HUES64 (cell line): ENCODE measurements at regions not wholly inside any gene's neighbourhood (a gene's known extent, or its start where the extent isn't known, plus 50 kb on each side); places are given as distances from the start of the nearest gene placed in this dataset.

Source experiments
- H3K27ac ChIP-seq: 2 replicates; pipeline ENCODE4 v1.7.0; 2013; ENCODE audit warnings: low read depth, low read length, inconsistent platforms
- H3K27me3 ChIP-seq: 2 replicates; pipeline ENCODE4 v1.6.1; 2013; ENCODE audit warnings: mild to moderate bottlenecking, low read length; ENCODE audit not compliant: insufficient read depth
- H3K36me3 ChIP-seq: 2 replicates; pipeline ENCODE4 v1.6.1; 2013; ENCODE audit warnings: mild to moderate bottlenecking, low read length; ENCODE audit not compliant: insufficient read depth
- H3K4me1 ChIP-seq: 2 replicates; pipeline ENCODE4 v1.6.1; 2013; ENCODE audit warnings: mild to moderate bottlenecking, low read length, moderate library complexity; ENCODE audit not compliant: insufficient read depth
- H3K4me3 ChIP-seq: 2 replicates; pipeline ENCODE4 v1.5.1; 2013; ENCODE audit warnings: mild to moderate bottlenecking, low read length, moderate library complexity
- H3K9ac ChIP-seq: 2 replicates; pipeline ENCODE4 v1.6.1; 2013; ENCODE audit warnings: mild to moderate bottlenecking, low read depth, low read length
- H3K9me3 ChIP-seq: 2 replicates; pipeline ENCODE4 v1.6.1; 2013; ENCODE audit warnings: low read depth, low read length; ENCODE audit not compliant: insufficient read depth
- WGBS: fragments of 150-250, 120-280 bp; methylation state at CpG from one replicate; pipeline ENCODE4 v1.1.7; 2013; ENCODE audit warnings: missing lambda C conversion rate; 5-methylcytosine and 5-hydroxymethylcytosine counted together

GRCh38 chr13:90197722-90198121 lies 1149.8 kb upstream of the MIR17HG start:
- Histone ChIP-seq H3K36me3 (no peaks in the 10 kb centered on the region), H3K27me3 (no peaks in the 10 kb centered on the region), H3K4me1 (no peaks in the 10 kb centered on the region), H3K9ac (no peak overlapping the region), H3K4me3 (no peak overlapping the region), H3K9me3 (no peaks in the 10 kb centered on the region), H3K27ac (no peak overlapping the region)
- 95% methylated on average over 2 of the region's 2 CpGs for WGBS

DNA sequence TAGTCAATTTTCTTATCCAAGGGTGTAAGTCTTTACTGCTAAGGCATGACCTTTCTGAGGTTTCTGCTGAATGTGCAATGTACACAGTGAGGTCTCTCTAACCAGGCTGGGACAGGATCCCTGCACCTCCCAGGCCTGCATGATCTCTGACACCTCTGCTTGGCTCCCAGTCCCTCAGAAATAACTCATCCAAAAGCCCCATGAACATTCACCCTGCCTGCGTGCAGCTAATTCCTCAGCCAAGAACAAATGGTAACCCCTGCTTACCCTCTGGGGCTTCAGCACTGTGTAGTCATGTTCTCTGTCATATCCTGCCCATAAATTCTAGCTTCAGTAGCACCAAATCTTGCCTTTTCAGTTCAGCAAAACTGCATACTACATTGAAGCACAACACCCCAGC lies 1146.3 kb upstream of the MIR17HG start:
- no peak overlapping the region for H3K27ac ChIP-seq
- H3K4me1 ChIP-seq: no peaks in the 10 kb centered on the region
- no peak overlapping the region for H3K4me3 ChIP-seq
- no peaks in the 10 kb centered on the region for H3K27me3 ChIP-seq
- WGBS: 87% methylated on average over 1 of the region's 1 CpG
- H3K9ac ChIP-seq: no peak overlapping the region
- H3K36me3 ChIP-seq: no peaks in the 10 kb centered on the region
- H3K9me3 ChIP-seq: no peaks in the 10 kb centered on the region

DNA sequence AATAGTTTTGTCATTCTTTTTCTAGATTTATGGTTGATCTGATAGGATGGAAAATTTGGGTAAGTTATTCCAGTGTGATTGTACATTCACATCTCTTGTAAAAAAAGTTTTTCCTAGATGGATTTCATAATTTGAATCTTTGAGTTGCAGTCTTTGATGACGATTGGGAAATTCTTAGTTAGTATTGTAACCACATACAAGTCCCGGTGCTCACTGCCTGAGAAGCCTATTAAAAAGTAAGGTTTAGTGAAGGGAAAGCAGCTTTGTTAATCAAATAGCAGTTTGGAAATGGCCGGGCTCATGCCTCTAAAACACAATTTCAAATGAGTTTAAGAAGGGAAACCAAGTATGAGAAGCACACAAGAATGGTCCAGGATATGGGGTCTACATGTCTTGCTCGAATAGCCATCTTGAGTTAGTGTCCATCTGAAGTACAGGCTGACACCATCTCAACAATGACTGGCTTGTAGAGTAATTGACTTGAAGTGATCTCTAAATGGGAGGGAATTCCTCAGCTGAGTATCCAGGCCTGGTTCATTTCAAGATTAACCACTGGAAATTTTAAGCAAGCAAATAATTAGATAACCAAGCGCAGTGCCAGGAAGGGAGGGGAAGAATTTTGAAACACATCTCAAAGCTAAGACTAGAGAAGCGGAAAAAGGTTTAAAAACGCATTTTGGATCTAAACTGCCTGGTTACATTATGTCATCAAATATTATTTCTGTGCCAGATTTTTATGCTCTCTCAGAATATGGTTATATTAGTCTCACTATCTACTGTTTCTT lies 1145.6 kb upstream of the MIR17HG start:
- WGBS: 78% methylated on average over 7 of the region's 7 CpGs

DNA sequence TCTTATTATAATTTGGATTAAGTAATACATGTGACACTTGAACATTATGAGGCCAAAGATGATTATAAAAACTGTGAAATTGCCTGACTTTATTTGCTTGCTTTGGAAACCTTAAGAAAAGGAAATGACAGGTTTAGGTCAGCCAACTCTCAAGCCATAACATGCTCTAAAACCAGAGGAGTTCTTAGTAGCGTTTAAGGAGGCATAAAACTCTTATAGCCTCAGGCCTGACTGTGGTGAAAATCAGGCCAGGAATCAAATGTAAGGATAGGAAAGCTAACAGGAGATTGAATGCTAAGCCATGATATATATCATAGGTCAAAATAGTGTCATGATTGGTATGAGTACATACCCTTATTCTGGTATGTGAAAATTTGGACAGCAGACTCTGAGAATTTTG lies 1142.4 kb upstream of the MIR17HG start:
- 90% methylated on average over 1 of the region's 1 CpG for WGBS
- no peaks in the 10 kb centered on the region for H3K4me1 ChIP-seq
- no peaks in the 10 kb centered on the region for H3K36me3 ChIP-seq
- no peaks in the 10 kb centered on the region for H3K9me3 ChIP-seq
- no peak overlapping the region for H3K4me3 ChIP-seq
- H3K9ac ChIP-seq: no peak overlapping the region
- H3K27me3 ChIP-seq: no peaks in the 10 kb centered on the region
- H3K27ac ChIP-seq: no peak overlapping the region

More for the DNA sequence above, 1145.6 kb upstream of the MIR17HG start:
- Histone ChIP-seq H3K9ac (no peak overlapping the region), H3K27me3 (no peaks in the 10 kb centered on the region), H3K27ac (no peak overlapping the region), H3K9me3 (no peaks in the 10 kb centered on the region), H3K4me1 (no peaks in the 10 kb centered on the region), H3K36me3 (no peaks in the 10 kb centered on the region), H3K4me3 (no peak overlapping the region)

- no peaks in the 10 kb centered on the region for H3K27me3 ChIP-seq
- no peaks in the 10 kb centered on the region for H3K36me3 ChIP-seq
- H3K4me3 ChIP-seq: no peak overlapping the region
- no peak overlapping the region for H3K27ac ChIP-seq
- no peak overlapping the region for H3K9ac ChIP-seq
- WGBS: 95% methylated on average over 10 of the region's 10 CpGs
- no peaks in the 10 kb centered on the region for H3K4me1 ChIP-seq
- no peaks in the 10 kb centered on the region for H3K9me3 ChIP-seq
These were observed 1141.6 kb upstream of the MIR17HG start for GRCh38 chr13:90205911-90206310.

GRCh38 chr13:90217275-90217674 lies 1130.2 kb upstream of the MIR17HG start:
- H3K9me3 ChIP-seq: peaks cover 9% of the 10 kb centered on the region
- no peaks in the 10 kb centered on the region for H3K4me1 ChIP-seq
- H3K4me3 ChIP-seq: no peak overlapping the region
- no CpG with 5 or more reads among the region's 1 CpG for WGBS
- H3K9ac ChIP-seq: no peak overlapping the region
- no peak overlapping the region for H3K27ac ChIP-seq
- H3K27me3 ChIP-seq: no peaks in the 10 kb centered on the region
- H3K36me3 ChIP-seq: no peaks in the 10 kb centered on the region

DNA sequence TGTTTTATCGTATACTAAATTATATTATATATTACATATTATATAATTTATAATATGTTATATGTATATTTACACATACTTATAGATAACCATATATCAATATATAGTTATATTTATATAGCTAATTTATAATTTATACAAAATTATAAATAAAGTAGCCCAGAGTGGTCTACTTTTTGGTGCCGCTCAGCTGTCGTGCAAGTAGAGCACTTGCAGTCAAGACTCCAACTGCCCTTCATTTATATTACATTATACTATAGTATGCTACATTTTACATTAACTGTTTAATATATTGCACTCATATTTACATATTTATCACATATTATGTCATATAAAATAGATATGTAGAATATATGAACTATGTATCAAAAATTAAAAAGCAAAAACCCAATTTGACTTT lies 1124.7 kb upstream of the MIR17HG start:
- no CpG with 5 or more reads among the region's 3 CpGs for WGBS
- Histone ChIP-seq H3K36me3 (no peaks in the 10 kb centered on the region), H3K9me3 (no peaks in the 10 kb centered on the region), H3K27me3 (no peaks in the 10 kb centered on the region), H3K4me3 (no peak overlapping the region), H3K27ac (no peak overlapping the region), H3K4me1 (no peaks in the 10 kb centered on the region), H3K9ac (no peak overlapping the region)

- no peaks in the 10 kb centered on the region for H3K27me3 ChIP-seq
- H3K27ac ChIP-seq: no peak overlapping the region
- H3K4me3 ChIP-seq: no peak overlapping the region
- H3K9me3 ChIP-seq: no peaks in the 10 kb centered on the region
- H3K9ac ChIP-seq: no peak overlapping the region
- WGBS: 97% methylated on average over 17 of the region's 17 CpGs
- peaks cover 5% of the 10 kb centered on the region for H3K4me1 ChIP-seq
- no peaks in the 10 kb centered on the region for H3K36me3 ChIP-seq
These were observed 1117.2 kb upstream of the MIR17HG start for GRCh38 chr13:90230311-90230710.

GRCh38 chr13:90232291-90232690 lies 1115.2 kb upstream of the MIR17HG start:
- no peaks in the 10 kb centered on the region for H3K27me3 ChIP-seq
- no peaks in the 10 kb centered on the region for H3K9me3 ChIP-seq
- H3K4me1 ChIP-seq: peaks cover 5% of the 10 kb centered on the region
- H3K4me3 ChIP-seq: no peak overlapping the region
- H3K36me3 ChIP-seq: no peaks in the 10 kb centered on the region
- no peak overlapping the region for H3K9ac ChIP-seq
- no peak overlapping the region for H3K27ac ChIP-seq

GRCh38 chr13:90233933-90234672 lies 1113.4 kb upstream of the MIR17HG start:
- H3K27ac ChIP-seq: no peak overlapping the region
- H3K9me3 ChIP-seq: no peaks in the 10 kb centered on the region
- H3K36me3 ChIP-seq: no peaks in the 10 kb centered on the region
- peaks cover 5% of the 10 kb centered on the region for H3K4me1 ChIP-seq
- no peak overlapping the region for H3K4me3 ChIP-seq
- H3K27me3 ChIP-seq: no peaks in the 10 kb centered on the region
- WGBS: 95% methylated on average over 7 of the region's 7 CpGs
- no peak overlapping the region for H3K9ac ChIP-seq

GRCh38 chr13:90237852-90238251 lies 1109.6 kb upstream of the MIR17HG start:
- Histone ChIP-seq H3K27me3 (no peaks in the 10 kb centered on the region), H3K9me3 (no peaks in the 10 kb centered on the region), H3K9ac (no peak overlapping the region), H3K4me1 (no peaks in the 10 kb centered on the region; the same call in 1 of the 2 replicates), H3K36me3 (no peaks in the 10 kb centered on the region), H3K27ac (no peak overlapping the region), H3K4me3 (no peak overlapping the region)
